ENCODE measurements at regions not wholly inside any gene's neighbourhood (a gene's known extent, or its start where the extent isn't known, plus 50 kb on each side); places are given as distances from the start of the nearest gene placed in this dataset.
A peak's percentile ranks its signal among the peaks of the same experiment; 100 is the strongest.

- DNase-seq = no peak
Observed at GRCh38 chr16:31701734-31702133, 171.9 kb upstream of the ZNF267 start.

GRCh38 chr16:31702796-31703195 is 170.8 kb upstream of the ZNF267 start:
- no peak for DNase-seq

- DNase-seq = no peak
Observed at GRCh38 chr16:31703526-31704128, 170.0 kb upstream of the ZNF267 start.

GRCh38 chr16:31704138-31704537 is 169.5 kb upstream of the ZNF267 start:
- no peak for DNase-seq

GRCh38 chr16:31705371-31705770 is 168.2 kb upstream of the ZNF267 start:
- DNase-seq = no peak

GRCh38 chr16:31706318-31706717 is 167.3 kb upstream of the ZNF267 start:
- DNase-seq = no peak

- no peak for DNase-seq
Observed at GRCh38 chr16:31706925-31707324, 166.7 kb upstream of the ZNF267 start.

GRCh38 chr16:31707743-31708335 is 165.8 kb upstream of the ZNF267 start:
- no peak for DNase-seq

- no peak for DNase-seq
Observed at GRCh38 chr16:31708348-31708747, 165.3 kb upstream of the ZNF267 start.

GRCh38 chr16:31709181-31709580 is 164.4 kb upstream of the ZNF267 start:
- DNase-seq = no peak

GRCh38 chr16:31710134-31710533 is 163.5 kb upstream of the ZNF267 start:
- DNase-seq = no peak

- DNase-seq = no peak
Observed at GRCh38 chr16:31710880-31711279, 162.7 kb upstream of the ZNF267 start.

- DNase-seq = no peak
Observed at GRCh38 chr16:31711344-31711845, 162.2 kb upstream of the ZNF267 start.

GRCh38 chr16:31712064-31712540 is 161.5 kb upstream of the ZNF267 start:
- DNase-seq = no peak

- peak; percentile 91 to 96 (median 93) for DNase-seq
Observed at GRCh38 chr16:31713071-31713944, 160.3 kb upstream of the ZNF267 start.

GRCh38 chr16:31713945-31714902 is 159.4 kb upstream of the ZNF267 start:
- DNase-seq = peak in 2 of 3 donors; percentile 8 to 23

GRCh38 chr16:31714903-31715504 is 158.6 kb upstream of the ZNF267 start:
- no peak for DNase-seq

GRCh38 chr16:31715915-31716314 is 157.7 kb upstream of the ZNF267 start:
- no peak for DNase-seq

- no peak for DNase-seq
Observed at GRCh38 chr16:31718998-31719397, 154.6 kb upstream of the ZNF267 start.

- no peak for DNase-seq
Observed at GRCh38 chr16:31727553-31727952, 146.1 kb upstream of the ZNF267 start.

- DNase-seq = no peak
Observed at GRCh38 chr16:31734265-31734664, 139.3 kb upstream of the ZNF267 start.

All from muscle of back (tissue), 3 donors.